ENCODE measurements at regions not wholly inside any gene's neighbourhood (a gene's known extent, or its start where the extent isn't known, plus 50 kb on each side); places are given as distances from the start of the nearest gene placed in this dataset.

GRCh38 chr3:13132281-13132680, 59.1 kb upstream of the IQSEC1 start:
- Histone ChIP-seq H3K9me3 (replicated peaks; ENCODE audit: control insufficient read depth, insufficient read depth, low read length) (no peaks in the 10 kb centered on the region), H2AFZ (ENCODE audit: control insufficient read depth, low read depth, low read length) (no peak overlapping the region), H3K27ac (ENCODE audit: control insufficient read depth, insufficient read depth) (no peak overlapping the region), H3K36me3 (ENCODE audit: control insufficient read depth in 2 of 2, insufficient read depth in 2 of 2, low read length in 1 of 2) (no peaks in the 10 kb centered on the region), H3K4me2 (ENCODE audit: control insufficient read depth, insufficient read depth) (no peak overlapping the region), H3K4me1 (ENCODE audit: control insufficient read depth, insufficient read depth, low read length) (no peaks in the 10 kb centered on the region), H3K9ac (ENCODE audit: control insufficient read depth, insufficient read depth, low read length) (no peak overlapping the region), H4K20me1 (ENCODE audit: control insufficient read depth, insufficient read depth) (no peaks in the 10 kb centered on the region), H3K27me3 (replicated peaks in 1 of 2; ENCODE audit: control insufficient read depth in 2 of 2, insufficient read depth in 2 of 2, low read length in 1 of 2) (peaks cover 0 to 5% of the 10 kb centered on the region in 2 experiments; a peak in 2 of 4 replicates), H3K79me2 (ENCODE audit: control insufficient read depth, insufficient read depth, low read length) (no peaks in the 10 kb centered on the region), H3K4me3 (no peak overlapping the region)
- ChIA-PET SMC1A (ENCODE audit: uncharacterized antibody, unreplicated experiment) (no interaction called here), RAD21 (ENCODE audit: unreplicated experiment) (interaction anchor here (1.6 kb wide), 1 partner anchor 40 kb away, joined by 5 read pairs; no protein-coding TSS in a partner anchor), POLR2A (no interaction called here), CTCF (interaction anchor here (1.6 kb wide), 1 partner anchor 97 kb away, joined by 3 read pairs; no protein-coding TSS in a partner anchor)
- BruUV-seq (replicated peaks), result no TSS peak
- FAIRE-seq (no peak), DNase-seq (ENCODE audit: low read depth, low spot score) (no peak), ATAC-seq (no peak)
- WGBS (ENCODE audit: insufficient coverage, insufficient replicate concordance, low lambda C conversion rate, missing lambda C conversion rate), result 2% methylated on average over 4 of the region's 4 CpGs
- in situ Hi-C loops (cut with MboI) (no loop called here), intact Hi-C loops (cut with micrococcal nuclease; ENCODE audit: unreplicated experiment) (no loop called here)
- TF ChIP-seq, protein P1, sequence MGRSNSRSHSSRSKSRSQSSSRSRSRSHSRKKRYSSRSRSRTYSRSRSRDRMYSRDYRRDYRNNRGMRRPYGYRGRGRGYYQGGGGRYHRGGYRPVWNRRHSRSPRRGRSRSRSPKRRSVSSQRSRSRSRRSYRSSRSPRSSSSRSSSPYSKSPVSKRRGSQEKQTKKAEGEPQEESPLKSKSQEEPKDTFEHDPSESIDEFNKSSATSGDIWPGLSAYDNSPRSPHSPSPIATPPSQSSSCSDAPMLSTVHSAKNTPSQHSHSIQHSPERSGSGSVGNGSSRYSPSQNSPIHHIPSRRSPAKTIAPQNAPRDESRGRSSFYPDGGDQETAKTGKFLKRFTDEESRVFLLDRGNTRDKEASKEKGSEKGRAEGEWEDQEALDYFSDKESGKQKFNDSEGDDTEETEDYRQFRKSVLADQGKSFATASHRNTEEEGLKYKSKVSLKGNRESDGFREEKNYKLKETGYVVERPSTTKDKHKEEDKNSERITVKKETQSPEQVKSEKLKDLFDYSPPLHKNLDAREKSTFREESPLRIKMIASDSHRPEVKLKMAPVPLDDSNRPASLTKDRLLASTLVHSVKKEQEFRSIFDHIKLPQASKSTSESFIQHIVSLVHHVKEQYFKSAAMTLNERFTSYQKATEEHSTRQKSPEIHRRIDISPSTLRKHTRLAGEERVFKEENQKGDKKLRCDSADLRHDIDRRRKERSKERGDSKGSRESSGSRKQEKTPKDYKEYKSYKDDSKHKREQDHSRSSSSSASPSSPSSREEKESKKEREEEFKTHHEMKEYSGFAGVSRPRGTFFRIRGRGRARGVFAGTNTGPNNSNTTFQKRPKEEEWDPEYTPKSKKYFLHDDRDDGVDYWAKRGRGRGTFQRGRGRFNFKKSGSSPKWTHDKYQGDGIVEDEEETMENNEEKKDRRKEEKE (IDR thresholded peaks at IDR 0.05), result no peak
- no peak for TF ChIP-seq MLLT1 (IDR thresholded peaks at IDR 0.05)
- no peak for TF ChIP-seq JUND (IDR thresholded peaks at IDR 0.05; ENCODE audit: low read depth, low read length)
- no peak for TF ChIP-seq KLF5 (IDR thresholded peaks at IDR 0.05; ENCODE audit: partially characterized antibody)
- TF ChIP-seq MTA2 (IDR thresholded peaks at IDR 0.05; ENCODE audit: low read depth), result no peak
- TF ChIP-seq ZBTB4 (CRISPR knock-in tag; IDR thresholded peaks at IDR 0.05), result no peak
- TF ChIP-seq SUZ12 (IDR thresholded peaks at IDR 0.05; ENCODE audit: unreplicated experiment), result no peak
- TF ChIP-seq CREB1 (IDR thresholded peaks at IDR 0.05; ENCODE audit: low read depth), result no peak
- TF ChIP-seq ASH2L (IDR thresholded peaks at IDR 0.05; ENCODE audit: borderline replicate concordance, low read depth), result no peak
- no peak for TF ChIP-seq MYC (IDR thresholded peaks at IDR 0.05; ENCODE audit: insufficient read depth, insufficient read length, insufficient replicate concordance, low read length, severe bottlenecking)
- TF ChIP-seq, protein P2, sequence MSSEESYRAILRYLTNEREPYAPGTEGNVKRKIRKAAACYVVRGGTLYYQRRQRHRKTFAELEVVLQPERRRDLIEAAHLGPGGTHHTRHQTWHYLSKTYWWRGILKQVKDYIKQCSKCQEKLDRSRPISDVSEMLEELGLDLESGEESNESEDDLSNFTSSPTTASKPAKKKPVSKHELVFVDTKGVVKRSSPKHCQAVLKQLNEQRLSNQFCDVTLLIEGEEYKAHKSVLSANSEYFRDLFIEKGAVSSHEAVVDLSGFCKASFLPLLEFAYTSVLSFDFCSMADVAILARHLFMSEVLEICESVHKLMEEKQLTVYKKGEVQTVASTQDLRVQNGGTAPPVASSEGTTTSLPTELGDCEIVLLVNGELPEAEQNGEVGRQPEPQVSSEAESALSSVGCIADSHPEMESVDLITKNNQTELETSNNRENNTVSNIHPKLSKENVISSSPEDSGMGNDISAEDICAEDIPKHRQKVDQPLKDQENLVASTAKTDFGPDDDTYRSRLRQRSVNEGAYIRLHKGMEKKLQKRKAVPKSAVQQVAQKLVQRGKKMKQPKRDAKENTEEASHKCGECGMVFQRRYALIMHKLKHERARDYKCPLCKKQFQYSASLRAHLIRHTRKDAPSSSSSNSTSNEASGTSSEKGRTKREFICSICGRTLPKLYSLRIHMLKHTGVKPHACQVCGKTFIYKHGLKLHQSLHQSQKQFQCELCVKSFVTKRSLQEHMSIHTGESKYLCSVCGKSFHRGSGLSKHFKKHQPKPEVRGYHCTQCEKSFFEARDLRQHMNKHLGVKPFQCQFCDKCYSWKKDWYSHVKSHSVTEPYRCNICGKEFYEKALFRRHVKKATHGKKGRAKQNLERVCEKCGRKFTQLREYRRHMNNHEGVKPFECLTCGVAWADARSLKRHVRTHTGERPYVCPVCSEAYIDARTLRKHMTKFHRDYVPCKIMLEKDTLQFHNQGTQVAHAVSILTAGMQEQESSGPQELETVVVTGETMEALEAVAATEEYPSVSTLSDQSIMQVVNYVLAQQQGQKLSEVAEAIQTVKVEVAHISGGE (CRISPR knock-in tag; IDR thresholded peaks at IDR 0.05), result no peak
- no peak for TF ChIP-seq RELA (IDR thresholded peaks at IDR 0.05; ENCODE audit: borderline replicate concordance, partially characterized antibody)
